Colonic mucosa (tissue), 4 donors: ENCODE measurements at regions not wholly inside any gene's neighbourhood (a gene's known extent, or its start where the extent isn't known, plus 50 kb on each side); places are given as distances from the start of the nearest gene placed in this dataset.

Experiments used
- DNase-seq: peaks from one replicate; pipeline ENCODE4 v3.0.0-alpha.2; 2020
- H3K27ac ChIP-seq: fragments of 200-600 bp; one replicate; pipeline ENCODE4 v1.8.0; 2021
- H3K27me3 ChIP-seq: fragments of 200-600 bp; one replicate; pipeline ENCODE4 v1.8.0; 2021
- H3K36me3 ChIP-seq: fragments of 200-600 bp; one replicate; pipeline ENCODE4 v1.8.0; 2021
- H3K4me1 ChIP-seq: fragments of 200-600 bp; one replicate; pipeline ENCODE4 v1.8.0; 2021; ENCODE audit warnings: mild to moderate bottlenecking
- H3K4me3 ChIP-seq: fragments of 200-600 bp; one replicate; pipeline ENCODE4 v1.8.0; 2021
- H3K9ac ChIP-seq, 2 donors: one replicate each; pipeline ENCODE4 v1.7.0; 2013; ENCODE audit warnings: control low read depth in 2 of 2, low read depth in 2 of 2, low read length in 2 of 2
- H3K9me3 ChIP-seq: fragments of 200-600 bp; one replicate; pipeline ENCODE4 v1.8.0; 2021
- CTCF ChIP-seq: fragments of 200-600 bp; IDR thresholded peaks from one replicate; pipeline ENCODE4 v1.8.0; 2022; ENCODE audit warnings: antibody characterized with exemption, mild to moderate bottlenecking
- intact Hi-C: fragments of 100-400 bp; cut with DNase I; formaldehyde crosslinking; loops from one replicate; pipeline ENCODE4 v1.14.1; 2022
- donor health status: healthy.
- donor health status: DM: no; HTN: no; CAD: no.
- donor health status: DM: no; HTN: no; CAD: no.

GRCh38 chr10:64112701-64113355 lies 591.6 kb downstream of the REEP3 start:
- H3K4me1 ChIP-seq: no peaks in the 10 kb centered on the region

GRCh38 chr10:64113375-64113774 lies 592.2 kb downstream of the REEP3 start:
- H3K4me3 ChIP-seq: no peak overlapping the region
- no peak for DNase-seq
- H3K36me3 ChIP-seq: no peaks in the 10 kb centered on the region
- no peaks in the 10 kb centered on the region for H3K27me3 ChIP-seq
- TF ChIP-seq CTCF: no peak
- H3K9ac ChIP-seq: no peak overlapping the region
- intact Hi-C loops: loop anchor here (10.0 kb wide), 1 partner anchor 261 kb away; no protein-coding TSS in a partner anchor
- no peak overlapping the region for H3K27ac ChIP-seq
- H3K9me3 ChIP-seq: no peaks in the 10 kb centered on the region
- no peaks in the 10 kb centered on the region for H3K4me1 ChIP-seq

More at GRCh38 chr10:64112701-64113355, 591.6 kb downstream of the REEP3 start:
- no peaks in the 10 kb centered on the region for H3K9me3 ChIP-seq
- H3K27me3 ChIP-seq: no peaks in the 10 kb centered on the region
- no peak for TF ChIP-seq CTCF
- H3K36me3 ChIP-seq: no peaks in the 10 kb centered on the region
- no peak overlapping the region for H3K9ac ChIP-seq
- intact Hi-C loops: loop anchor here (10.0 kb wide), 1 partner anchor 262 kb away; no protein-coding TSS in a partner anchor
- DNase-seq: no peak
- no peak overlapping the region for H3K4me3 ChIP-seq
- H3K27ac ChIP-seq: no peak overlapping the region

GRCh38 chr10:64113792-64114191 lies 592.6 kb downstream of the REEP3 start:
- Histone ChIP-seq H3K27ac (no peak overlapping the region), H3K36me3 (no peaks in the 10 kb centered on the region), H3K9ac (no peak overlapping the region), H3K4me1 (no peaks in the 10 kb centered on the region), H3K9me3 (no peaks in the 10 kb centered on the region), H3K4me3 (no peak overlapping the region), H3K27me3 (no peaks in the 10 kb centered on the region)
- DNase-seq: no peak
- intact Hi-C loops: loop anchor here (10.0 kb wide), 1 partner anchor 261 kb away; no protein-coding TSS in a partner anchor
- TF ChIP-seq CTCF: no peak

GRCh38 chr10:64115471-64115870 lies 594.3 kb downstream of the REEP3 start:
- no peak overlapping the region for H3K27ac ChIP-seq
- no peaks in the 10 kb centered on the region for H3K27me3 ChIP-seq
- no peak overlapping the region for H3K9ac ChIP-seq
- H3K4me3 ChIP-seq: no peak overlapping the region
- H3K9me3 ChIP-seq: no peaks in the 10 kb centered on the region
- H3K36me3 ChIP-seq: no peaks in the 10 kb centered on the region
- TF ChIP-seq CTCF: no peak
- H3K4me1 ChIP-seq: peaks cover 3% of the 10 kb centered on the region
- DNase-seq: no peak
- intact Hi-C loops: loop anchor here (10.0 kb wide), 1 partner anchor 259 kb away; no protein-coding TSS in a partner anchor

- H3K4me3 ChIP-seq: no peak overlapping the region
- intact Hi-C loops: loop anchor here (10.0 kb wide), 1 partner anchor 259 kb away; no protein-coding TSS in a partner anchor
- DNase-seq: peak; percentile 48
- peaks cover 3% of the 10 kb centered on the region for H3K4me1 ChIP-seq
- H3K36me3 ChIP-seq: no peaks in the 10 kb centered on the region
- H3K9ac ChIP-seq: no peak overlapping the region
- peak; percentile 40 for TF ChIP-seq CTCF
- no peaks in the 10 kb centered on the region for H3K9me3 ChIP-seq
- H3K27me3 ChIP-seq: no peaks in the 10 kb centered on the region
- no peak overlapping the region for H3K27ac ChIP-seq
Observed at GRCh38 chr10:64115908-64116643, 594.9 kb downstream of the REEP3 start.
